T-helper 9 cell (primary cell): ENCODE measurements at regions not wholly inside any gene's neighbourhood (a gene's known extent, or its start where the extent isn't known, plus 50 kb on each side); places are given as distances from the start of the nearest gene placed in this dataset.
"Not testable (repeated sequence)": the region's sequence is repeated elsewhere in the genome, so short reads cannot be mapped to it uniquely, and the experiment has no call there.

ENCODE experiments used
- DNase-seq: peaks from one replicate; pipeline ENCODE4 v3.0.0-alpha.2; 2020

DNA sequence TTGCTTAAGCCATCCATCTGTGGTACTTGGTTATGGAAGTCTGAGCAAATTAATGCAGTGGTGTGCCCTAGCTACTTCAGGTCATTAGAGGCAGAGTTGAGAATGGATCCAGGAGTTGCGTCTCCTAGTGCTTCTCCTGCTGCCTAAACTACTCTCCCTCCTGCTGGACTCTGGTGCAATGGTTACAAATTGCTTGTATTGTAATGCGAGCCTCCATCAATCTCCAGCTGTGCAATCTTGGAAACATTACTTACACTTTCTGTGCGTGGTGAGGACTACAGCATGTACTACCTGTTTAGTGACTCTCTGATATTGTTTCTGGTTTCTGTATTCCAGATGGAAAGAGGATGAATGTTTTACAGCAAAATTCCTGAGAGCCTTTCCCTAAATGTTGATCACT is 119.0 kb upstream of the CYRIA start:
- DNase-seq: no peak

DNA sequence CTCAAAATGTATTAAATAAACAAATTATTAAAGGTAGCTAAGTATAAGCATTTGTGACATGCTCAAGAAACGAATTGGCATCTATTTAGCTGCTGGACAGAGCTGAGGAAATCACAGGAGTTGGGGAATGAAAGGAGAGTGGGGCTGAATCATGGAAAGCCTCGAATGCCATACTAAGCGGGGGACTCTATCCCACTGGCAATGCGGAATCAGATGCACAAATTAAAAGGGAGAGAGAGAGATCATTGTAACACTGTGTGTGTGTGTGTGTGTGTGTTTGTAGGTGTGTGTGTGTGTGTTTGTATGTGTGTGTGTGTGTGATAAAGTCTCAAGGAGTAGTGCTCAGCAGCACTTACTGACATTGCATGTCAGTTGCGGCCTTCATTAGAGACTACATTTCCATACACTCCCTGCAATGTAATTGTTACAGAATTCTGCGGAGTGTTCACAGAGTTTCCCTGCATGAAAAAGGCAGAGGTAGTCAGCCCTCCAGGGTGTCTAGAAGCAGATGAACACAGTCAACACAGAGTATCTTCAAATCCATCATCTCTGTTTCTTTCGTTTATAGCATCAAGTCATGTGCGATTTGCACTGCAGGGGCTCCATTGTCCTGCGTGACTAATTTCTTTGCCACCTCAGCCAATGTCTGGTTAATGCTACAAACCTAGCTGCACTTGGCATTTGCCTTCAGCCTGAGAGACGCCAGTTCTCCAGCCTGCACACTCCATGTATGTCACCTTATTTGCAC is 111.7 kb upstream of the CYRIA start:
- DNase-seq: no peak

DNA sequence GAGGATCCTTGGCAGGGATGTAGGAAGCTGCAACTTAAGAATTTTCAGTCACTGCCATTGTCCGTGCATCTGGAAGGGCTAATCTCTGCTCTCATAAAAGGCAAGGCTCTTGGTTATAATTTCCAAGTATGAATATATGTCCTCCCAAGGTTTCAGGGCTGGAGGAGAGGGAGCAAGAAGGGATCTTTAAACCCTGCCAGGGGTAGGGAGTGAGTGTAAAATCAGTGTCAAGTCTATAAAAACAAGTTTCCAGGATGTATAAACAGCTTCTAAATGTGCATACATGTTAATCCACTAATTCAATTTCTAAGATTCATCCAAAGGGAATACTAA is 110.2 kb upstream of the CYRIA start:
- DNase-seq: no peak

DNA sequence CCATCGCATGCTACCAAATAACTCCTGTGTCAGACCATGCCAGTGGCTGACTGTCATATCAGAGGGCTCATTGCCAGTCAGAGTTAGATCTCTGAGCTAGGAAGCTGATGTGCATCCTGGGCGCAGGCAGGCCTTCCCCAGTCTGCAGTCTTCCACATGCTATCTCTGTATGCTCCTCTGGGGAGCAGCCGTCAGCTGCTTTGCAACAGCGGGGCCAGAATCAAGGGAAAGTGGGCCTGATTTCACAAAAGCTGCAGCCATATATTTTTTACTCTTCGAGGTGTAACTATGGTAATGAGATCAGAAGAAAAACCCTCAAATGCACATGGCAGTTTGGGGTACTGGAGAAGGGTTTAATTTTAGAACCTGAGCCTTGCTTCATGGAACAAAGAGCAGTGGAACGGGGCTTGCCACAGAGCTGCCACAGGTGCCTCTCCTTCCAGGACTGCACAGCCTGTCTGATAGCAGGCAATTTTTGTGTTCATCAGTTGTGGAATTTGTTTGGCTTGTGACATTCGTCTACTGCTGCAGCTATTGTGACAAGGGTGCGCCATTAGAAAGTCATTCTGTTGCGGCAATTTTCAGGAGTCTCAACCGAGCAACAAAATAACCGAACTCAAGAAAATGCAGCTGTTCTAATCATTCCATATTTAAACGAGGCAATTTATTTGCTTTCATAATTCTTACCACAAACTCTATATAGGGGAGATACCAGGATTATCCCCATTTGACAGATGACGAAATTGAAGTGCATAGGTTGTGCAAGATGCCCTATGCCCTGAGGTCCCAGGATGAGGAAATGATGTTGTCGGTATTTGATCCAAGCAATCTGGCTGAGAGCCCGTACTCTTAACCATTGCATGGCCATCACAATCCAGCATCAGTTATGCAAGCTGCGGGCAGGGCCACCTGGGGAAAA is 109.6 kb upstream of the CYRIA start:
- no peak for DNase-seq

DNA sequence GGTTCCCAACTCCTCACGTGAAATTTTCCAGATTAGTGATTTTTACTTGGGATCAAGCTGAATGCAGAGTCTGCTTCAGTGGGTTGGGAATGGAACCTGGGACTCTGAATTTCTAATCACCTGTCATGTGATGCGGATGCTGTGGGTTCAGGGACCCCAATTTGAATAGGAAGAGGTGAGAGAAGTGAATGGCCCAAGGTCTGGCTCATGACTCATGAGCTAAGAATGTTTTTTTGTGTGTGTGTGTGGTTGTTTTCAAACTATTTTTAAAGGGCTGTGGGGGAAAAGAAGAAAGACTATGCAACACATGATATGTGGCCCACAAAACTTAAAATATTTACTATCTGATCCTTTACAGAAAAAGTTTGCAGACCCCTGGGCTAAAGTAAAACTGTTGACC is 108.5 kb upstream of the CYRIA start:
- DNase-seq: no peak

DNA sequence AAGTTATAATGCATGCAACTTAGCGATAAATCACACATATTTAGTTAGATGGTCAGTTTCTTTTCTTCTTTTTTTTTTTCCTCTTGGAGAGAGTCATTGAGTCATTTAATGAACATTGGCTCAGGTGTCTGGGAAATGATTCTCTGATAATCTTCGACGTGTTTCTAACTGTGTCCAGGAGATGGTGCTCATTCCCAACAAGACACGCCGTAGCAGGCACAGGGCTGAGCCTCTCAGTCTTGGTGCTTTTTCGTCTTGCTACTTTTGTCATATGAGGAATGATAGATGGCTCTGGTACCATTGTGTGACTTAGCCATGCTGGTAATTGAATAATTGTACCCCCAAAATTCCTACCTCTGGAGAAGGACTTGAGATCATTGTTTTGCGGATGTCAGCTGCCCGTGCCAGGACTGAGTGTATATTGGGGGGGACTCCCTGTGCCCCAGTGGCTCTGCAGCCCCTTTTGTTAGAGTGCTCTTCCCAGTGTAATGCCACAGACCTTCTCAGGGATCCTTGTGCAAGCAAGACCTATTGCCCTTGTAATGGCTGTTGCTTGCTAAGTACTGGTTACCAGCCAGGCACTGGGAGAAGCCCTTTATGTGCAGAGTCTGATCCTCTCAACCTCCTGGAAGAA is 107.6 kb upstream of the CYRIA start:
- no peak for DNase-seq

DNA sequence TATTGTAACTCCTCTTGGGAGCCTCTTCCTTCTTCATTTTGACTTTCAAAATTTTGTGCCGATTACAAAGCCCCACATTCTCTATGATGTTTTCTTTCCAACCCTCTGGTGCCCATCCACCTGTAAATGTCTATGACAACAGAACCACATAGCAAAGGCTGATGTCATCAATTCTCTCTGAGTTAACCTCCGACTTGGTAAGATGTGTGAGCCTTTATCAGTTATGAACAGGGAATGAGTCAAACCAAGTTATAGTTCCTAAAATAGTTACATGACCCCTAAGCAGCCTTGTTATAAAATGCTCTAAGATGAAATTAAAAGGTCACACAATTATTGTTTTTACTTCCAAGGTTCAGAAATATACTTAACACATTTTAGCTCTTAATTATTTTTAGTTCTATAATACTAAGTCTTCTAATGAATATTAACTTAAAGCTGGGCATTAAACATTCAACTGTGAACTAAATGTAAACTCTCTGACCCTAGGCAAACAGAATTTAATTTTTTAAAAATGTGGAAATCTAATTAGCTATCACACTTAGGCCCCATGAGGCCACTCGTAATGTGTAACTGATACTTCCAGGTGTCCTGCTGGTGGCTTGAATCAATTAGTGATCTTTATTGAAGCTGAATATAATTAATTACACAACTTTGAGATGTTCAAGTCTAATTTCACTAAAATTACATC is 102.3 kb upstream of the CYRIA start:
- DNase-seq: no peak

DNA sequence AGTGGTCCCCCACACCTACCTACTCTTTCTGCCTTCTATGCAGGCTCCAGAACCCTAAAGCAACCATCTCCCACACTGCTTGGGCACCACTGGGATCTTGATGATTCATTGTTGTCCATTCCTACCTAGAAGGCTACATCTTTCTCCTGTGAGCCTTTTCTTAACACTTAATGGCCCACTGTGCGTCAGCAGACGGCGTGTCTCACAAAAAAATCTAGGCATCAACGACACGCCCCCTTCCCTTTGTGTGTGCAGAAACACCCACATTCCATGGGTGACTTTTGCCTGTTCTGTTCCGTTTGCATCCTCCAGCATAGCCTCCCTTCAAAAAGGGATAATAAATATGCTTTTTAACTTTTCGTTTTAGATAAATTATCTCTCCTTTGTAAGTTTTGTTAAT is 99.7 kb upstream of the CYRIA start:
- DNase-seq: no peak

DNA sequence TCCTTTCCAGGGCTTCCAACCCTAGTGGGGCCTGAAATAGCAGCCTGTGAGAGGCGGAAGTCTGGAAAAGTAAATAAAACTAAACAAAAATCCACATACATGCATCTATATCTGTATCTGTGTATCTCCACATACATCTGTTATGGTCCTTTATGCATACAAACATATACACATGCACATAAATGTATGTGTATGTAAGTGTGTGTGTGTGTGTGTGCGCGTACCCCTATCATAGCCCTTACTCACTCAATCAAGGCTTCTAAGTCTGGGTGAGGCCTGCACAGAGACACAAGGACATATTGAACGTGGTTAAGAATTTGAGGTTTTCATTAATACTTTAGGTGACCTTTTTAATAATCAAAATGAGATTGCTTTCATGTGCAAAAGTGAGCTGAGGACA is 98.9 kb upstream of the CYRIA start:
- DNase-seq: no peak

DNA sequence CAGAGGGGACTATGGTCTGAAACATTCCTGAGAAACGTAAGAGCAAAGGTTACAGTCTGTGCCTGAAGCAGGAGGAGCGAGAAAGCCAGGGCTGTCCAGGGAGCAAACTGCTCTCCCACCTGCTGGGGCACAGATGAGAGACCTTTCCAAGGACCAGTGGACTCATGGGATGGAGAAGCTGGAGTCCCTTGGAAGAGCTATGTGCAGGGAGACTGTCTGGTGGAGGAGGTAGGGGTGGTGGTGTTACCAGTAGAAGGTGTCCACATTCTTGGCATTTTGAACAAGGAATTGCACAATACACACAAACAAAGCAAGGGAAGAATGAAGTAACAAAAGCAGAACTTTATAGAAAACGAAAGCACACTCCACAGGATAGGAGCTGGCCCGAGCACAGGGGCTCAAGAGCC is 97.9 kb upstream of the CYRIA start:
- no peak for DNase-seq

DNA sequence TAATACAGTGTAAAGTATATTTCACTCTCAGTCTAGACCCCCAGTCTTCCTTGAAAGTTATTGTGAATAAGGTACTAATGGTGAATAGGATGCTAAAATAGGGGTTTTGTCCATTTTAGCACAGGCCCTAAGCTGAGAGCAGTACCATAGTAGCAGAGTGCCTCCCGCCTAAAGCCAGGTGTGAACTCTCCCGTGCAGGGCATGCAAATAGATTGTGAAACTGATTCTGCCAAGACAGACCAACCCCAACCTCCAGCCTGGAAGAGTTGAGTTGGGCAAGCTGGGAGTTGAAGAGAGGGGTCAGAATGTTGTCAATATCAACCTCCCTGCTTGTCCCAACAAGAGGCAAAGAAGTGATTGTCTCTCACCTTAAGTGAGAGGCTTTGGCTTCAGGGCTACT is 97.4 kb upstream of the CYRIA start:
- no peak for DNase-seq

DNA sequence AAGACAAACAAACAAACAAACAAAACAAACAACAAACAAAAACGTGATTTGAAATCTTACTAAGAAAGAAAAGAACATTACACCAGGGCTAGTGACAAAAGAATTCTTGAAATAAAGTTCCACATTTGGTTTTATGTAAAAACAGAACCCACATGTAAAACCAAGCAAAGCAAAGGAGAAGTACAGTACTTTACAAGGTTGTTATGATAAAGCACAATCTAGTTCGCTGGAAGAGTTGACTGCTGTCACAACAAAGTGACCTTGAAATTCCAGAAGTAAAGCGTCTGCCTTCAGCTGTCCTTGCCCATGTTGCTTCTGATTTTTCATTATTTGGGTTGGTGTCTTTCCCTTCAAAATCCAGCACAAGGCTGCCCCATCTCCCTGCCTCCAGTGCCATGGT is 94.8 kb upstream of the CYRIA start:
- DNase-seq: no peak

DNA sequence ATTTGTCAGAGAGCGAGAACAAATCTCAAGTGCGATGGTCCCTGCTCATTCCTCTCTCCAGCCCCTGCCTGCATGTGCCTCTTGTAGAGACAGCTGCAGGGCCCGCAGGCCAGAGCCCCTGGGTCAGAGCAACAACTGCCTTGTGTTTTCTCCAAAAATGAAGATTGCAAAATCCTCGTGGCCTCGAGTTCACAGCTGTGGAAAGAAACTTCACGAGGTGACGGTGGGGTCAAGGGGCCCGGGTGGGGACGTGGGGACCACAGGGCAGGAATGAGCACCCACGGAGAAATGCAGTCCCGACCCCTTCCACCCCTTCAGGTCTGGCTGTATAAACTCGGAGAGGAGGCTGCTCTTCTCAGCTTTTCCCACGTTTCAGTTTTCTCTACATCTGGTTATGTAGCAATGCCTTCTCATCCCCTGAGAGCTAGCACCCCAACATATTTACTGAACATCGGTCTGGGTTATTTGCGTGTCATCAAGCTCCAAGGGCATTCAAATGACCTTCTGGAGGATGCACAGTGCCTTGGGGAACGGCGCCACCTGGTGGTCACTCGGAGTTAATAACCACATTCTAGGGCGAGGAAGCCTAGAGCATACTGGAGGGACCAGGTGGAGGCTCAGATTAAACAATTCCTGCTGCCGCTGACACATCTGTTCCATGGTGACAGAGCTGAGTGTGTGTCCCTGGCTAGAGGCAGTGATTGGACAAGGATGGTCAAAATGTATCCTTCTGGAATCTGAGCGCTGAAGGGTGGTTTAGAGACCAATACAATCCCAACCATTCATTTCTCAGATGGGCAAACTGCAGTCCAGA is 91.4 kb upstream of the CYRIA start:
- DNase-seq: peak; percentile 37

DNA sequence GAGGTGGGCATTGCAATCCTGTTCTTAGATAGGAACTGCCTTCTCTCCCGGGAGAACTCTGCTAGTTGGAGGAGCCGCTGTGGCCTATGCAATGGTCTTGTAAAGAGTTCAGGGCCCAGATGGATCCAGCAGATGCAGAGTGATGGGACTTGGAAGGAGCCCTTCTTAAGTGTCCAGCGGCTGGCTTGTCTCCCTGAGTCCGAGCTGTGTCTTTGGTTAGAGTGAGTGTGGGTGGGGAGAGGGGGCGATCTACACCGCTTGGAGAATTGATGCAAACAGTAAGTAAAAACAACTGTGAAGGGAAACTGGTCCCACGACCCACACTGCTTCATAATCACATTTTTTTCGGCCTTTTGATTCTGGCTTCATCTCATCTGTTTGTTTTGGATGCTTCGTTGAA is 89.8 kb upstream of the CYRIA start:
- no peak for DNase-seq

DNA sequence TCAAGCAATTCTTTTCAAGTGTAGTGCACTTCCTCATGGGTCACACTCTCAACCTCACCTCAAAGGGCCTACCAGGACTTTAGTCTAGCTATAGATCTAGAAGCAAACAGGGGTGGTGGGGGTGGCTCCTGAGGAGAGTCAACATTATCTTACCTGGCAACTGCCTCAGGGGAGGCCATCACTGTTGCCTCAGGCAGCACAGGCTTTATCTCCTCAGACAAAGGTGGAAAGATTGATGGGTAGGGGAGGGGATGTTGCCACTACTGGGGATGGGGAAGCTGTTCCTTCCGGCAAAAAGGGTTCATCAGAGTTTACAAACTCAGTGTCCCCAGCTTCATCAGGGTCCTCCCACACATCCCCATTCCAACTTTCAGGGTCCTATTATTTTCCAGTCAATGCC is 87.4 kb upstream of the CYRIA start:
- DNase-seq: not testable (repeated sequence)

DNA sequence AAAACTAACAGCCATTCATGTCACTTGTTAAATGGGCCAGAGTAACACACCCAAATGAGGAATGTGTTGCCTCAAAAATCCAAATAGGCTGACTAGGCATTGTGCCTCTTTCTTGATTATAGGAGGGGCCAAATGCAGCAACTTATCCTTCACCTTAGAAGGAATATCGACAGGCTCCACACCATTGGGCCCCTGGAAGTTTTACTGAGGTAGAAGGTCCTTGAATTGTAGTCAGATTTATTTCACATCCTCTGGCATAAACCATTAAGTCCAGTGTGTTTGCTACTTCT is 85.2 kb upstream of the CYRIA start:
- DNase-seq: not testable (repeated sequence)

DNA sequence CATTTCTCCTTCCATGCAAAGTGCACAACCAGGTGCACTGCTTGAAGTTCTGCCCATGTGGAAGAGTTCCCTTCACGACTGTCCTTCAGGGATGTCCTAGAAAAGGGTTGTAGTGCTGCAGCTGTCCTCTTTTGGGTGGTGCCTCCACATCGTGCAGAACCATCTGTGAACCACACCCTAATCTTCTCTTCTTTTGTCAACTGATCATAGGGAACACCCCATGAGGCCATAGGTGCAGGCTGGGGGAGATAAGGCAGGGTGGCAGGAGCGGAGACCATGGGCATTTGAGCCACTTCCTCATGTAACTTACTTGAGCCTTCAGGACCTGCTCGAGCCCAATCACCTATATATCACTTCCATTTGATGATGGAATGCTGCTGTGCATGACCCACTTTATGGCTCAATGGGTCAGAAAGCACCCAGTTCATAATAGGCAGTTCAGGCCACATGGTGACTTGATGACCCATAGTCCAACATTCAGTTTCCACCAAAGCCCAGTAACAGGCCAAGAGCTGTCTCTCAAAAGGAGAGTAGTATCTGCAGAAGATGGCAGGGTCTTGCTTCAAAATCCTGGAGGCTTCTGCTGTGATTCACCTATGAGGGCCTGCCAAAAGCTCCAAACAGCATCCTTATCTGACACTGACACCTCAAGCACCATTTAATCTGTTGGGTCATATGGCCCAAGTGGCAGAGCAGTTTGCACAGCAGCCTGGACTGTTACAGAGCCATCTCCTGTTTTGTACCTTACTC is 84.7 kb upstream of the CYRIA start:
- no peak for DNase-seq

DNA sequence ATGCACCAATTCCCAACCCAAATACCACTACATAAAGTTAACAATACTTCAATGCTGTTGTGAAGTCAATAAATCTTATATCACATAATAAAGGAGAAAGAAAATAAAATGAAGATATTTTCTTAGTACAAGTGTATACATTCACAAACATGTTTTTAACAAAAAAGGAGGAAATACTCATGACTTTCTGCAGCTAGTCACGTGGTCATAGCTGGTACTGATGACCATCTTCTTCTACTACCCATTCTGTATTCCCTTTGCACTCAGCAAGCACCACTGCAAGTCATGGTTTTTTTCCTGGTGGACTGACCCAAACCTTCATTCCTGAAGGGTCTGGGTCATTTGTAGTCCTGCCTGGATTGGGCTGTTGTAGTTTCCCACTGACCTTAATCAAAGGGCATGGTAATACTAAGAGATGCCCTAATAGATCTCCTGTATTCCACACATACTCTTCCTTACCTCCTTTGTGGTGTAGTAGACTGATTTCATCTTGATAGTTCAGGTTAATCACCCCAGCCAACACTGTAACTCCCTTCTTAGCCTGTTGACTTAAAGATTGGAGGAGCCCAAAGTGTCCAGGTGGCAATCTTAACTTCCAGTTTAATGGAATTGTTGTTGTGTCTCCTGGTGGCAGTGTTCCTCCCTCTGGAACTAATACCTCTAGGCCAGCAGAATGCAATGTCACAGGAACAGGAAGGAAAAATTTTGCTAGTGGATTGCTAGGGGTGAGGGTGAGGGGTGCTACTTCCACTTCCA is 83.1 kb upstream of the CYRIA start:
- DNase-seq: not testable (repeated sequence)

DNA sequence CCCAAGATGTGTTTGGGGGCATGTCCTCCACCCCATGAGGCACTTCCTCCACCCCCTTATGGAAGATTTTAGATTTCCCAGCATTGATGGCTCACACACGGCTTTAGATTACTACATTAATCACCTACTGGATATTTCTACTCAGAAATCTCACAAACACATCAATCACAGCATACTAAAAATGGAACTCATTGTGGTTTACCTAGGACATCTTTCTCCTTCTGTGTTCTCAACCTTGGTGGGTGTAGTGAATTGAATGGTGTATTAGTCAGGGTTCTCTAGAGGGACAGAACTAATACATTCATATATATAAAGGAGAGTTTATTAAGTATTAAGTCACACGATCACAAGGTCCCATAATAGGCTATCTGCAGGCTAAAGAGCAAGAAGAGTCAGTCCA is 82.1 kb upstream of the CYRIA start:
- DNase-seq: no peak

DNA sequence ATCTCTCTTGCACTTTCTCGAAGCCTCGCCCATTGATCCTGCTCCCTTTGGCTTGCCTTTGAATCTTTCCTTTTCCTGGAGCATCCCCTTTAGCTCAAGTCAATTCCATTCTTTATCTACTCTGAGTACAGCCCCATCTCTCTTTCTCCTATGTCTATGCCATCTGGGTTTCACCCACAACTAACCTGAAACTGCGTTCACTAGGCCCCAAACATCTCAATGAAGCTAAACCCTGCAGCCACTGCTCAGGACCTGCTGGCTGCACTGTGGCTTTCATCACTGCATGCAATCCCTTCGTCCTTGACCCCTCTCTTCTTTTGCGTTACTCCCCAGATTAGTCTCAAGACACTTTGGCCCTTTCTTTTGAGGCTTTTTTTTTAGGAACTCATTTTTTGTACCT is 81.6 kb upstream of the CYRIA start:
- DNase-seq: no peak

DNA sequence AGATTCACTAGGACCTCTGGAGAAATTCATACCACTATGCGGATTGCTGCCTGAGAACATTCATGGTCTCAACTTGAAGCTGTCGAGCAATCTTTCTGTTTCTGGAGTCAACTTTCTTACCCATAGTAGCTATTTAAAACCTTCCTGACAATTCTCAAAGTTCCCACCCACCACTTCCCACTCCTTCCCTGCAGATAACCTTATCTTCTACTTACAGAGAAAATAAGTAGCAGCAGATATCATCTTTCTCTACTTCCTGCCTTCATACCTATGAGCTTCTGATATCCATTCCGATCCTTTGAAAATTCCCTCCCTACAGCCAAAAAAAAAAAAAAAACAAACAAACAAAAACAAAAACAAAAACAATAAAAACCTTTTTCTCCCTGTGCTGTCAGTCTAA is 81.2 kb upstream of the CYRIA start:
- DNase-seq: no peak
